ENCODE measurements at regions not wholly inside any gene's neighbourhood (a gene's known extent, or its start where the extent isn't known, plus 50 kb on each side); places are given as distances from the start of the nearest gene placed in this dataset.

GRCh38 chr2:14428056-14428455, 204.5 kb upstream of the LRATD1 start:
- ChIA-PET POLR2A (no interaction called here), CTCF (ENCODE audit: low intra/inter-chr PET ratio) (no interaction called here)
- Histone ChIP-seq H4K20me1 (replicated peaks; ENCODE audit: control insufficient read depth, insufficient read depth, low read length) (no peaks in the 10 kb centered on the region), H2AFZ (ENCODE audit: low read depth, low read length) (no peak overlapping the region), H3K4me3 (no peak overlapping the region), H3K9me1 (ENCODE audit: control insufficient read depth, insufficient read depth, low read length) (no peaks in the 10 kb centered on the region), H3K36me3 (ENCODE audit: control insufficient read depth, insufficient read depth, low read length) (no peaks in the 10 kb centered on the region), H3K79me2 (ENCODE audit: control insufficient read depth, insufficient read depth, low read length) (no peaks in the 10 kb centered on the region), H3K9ac (ENCODE audit: insufficient read depth in 1 of 2, low read depth in 2 of 2, low read length in 2 of 2) (no peak overlapping the region), H3K27me3 (ENCODE audit: control insufficient read depth in 2 of 2, insufficient read depth in 2 of 2, low read length in 2 of 2) (no peaks in the 10 kb centered on the region), H3K4me2 (ENCODE audit: insufficient read depth, low read length) (no peak overlapping the region), H3K27ac (ENCODE audit: extremely low read depth, low read depth, low read length) (no peak overlapping the region), H3K9me3 (replicated peaks; ENCODE audit: control insufficient read depth, insufficient read depth, low read depth, low read length) (no peaks in the 10 kb centered on the region), H3K4me1 (replicated peaks in 1 of 2; ENCODE audit: control insufficient read depth in 2 of 2, insufficient read depth in 2 of 2, low read length in 2 of 2) (no peaks in the 10 kb centered on the region)
- WGBS (ENCODE audit: insufficient coverage, low coverage, missing lambda C conversion rate): 0% methylated on average over 2 of the region's 2 CpGs
- in situ Hi-C loops (cut with MboI): no loop called here
- ATAC-seq: no peak
- intact Hi-C loops (cut with micrococcal nuclease): no loop called here
- DNase-seq (ENCODE audit: extremely low read depth in 1 of 4, low spot score in 3 of 4): no peak
- BruUV-seq (replicated peaks): no TSS peak
- TF ChIP-seq CBX5 (IDR thresholded peaks at IDR 0.05; ENCODE audit: borderline replicate concordance, low read depth) (no peak), MLLT1 (IDR thresholded peaks at IDR 0.05) (no peak), ZNF174 (CRISPR knock-in tag; IDR thresholded peaks at IDR 0.05) (no peak), ZFX (CRISPR knock-in tag; IDR thresholded peaks at IDR 0.05) (no peak), TAF9B (IDR thresholded peaks at IDR 0.05; ENCODE audit: partially characterized antibody) (no peak), CLOCK (CRISPR knock-in tag; IDR thresholded peaks at IDR 0.05; ENCODE audit: borderline replicate concordance) (no peak), ZNF280B (CRISPR knock-in tag; IDR thresholded peaks at IDR 0.05) (no peak), HMG20B (CRISPR knock-in tag; IDR thresholded peaks at IDR 0.05) (no peak), ZNF785 (CRISPR knock-in tag; IDR thresholded peaks at IDR 0.05) (no peak)
- FAIRE-seq: no peak
